Thymus (tissue), 11 donors: ENCODE measurements at regions not wholly inside any gene's neighbourhood (a gene's known extent, or its start where the extent isn't known, plus 50 kb on each side); places are given as distances from the start of the nearest gene placed in this dataset.

ENCODE experiments used
- DNase-seq, 9 donors: peaks; one replicate each; pipeline ENCODE4 v3.0.0-alpha.2; 2013; ENCODE audit warnings: low spot score in 9 of 9, low read depth in 6 of 9, missing footprints in 1 of 9
- H3K27ac ChIP-seq, 2 donors: one replicate each; pipeline ENCODE4 v1.5.1; 2013; ENCODE audit warnings: control low read depth in 1 of 2, low read depth in 1 of 2, low read length in 1 of 2, mild to moderate bottlenecking in 1 of 2, moderate library complexity in 1 of 2
- H3K27me3 ChIP-seq, 2 donors: one replicate each; pipeline ENCODE4 v1.5.1; 2013; ENCODE audit warnings: low read length in 1 of 2; ENCODE audit not compliant: control insufficient read depth in 2 of 2, insufficient read depth in 1 of 2
- H3K36me3 ChIP-seq, 2 donors: one replicate each; pipeline ENCODE4 v1.5.1; 2013; ENCODE audit warnings: low read length in 1 of 2, mild to moderate bottlenecking in 1 of 2, moderate library complexity in 1 of 2; ENCODE audit not compliant: control insufficient read depth in 2 of 2, insufficient read depth in 2 of 2
- H3K4me1 ChIP-seq, 2 donors: one replicate each; pipeline ENCODE4 v1.5.1; 2013; ENCODE audit warnings: low read length in 2 of 2; ENCODE audit not compliant: control insufficient read depth in 2 of 2, insufficient read depth in 2 of 2
- H3K4me3 ChIP-seq, 2 donors: one replicate each; pipeline ENCODE4 v1.5.1; 2013; ENCODE audit warnings: low read length in 2 of 2, control low read depth in 1 of 2, mild to moderate bottlenecking in 1 of 2
- H3K9me3 ChIP-seq, 2 donors: one replicate each; pipeline ENCODE4 v1.5.1; 2013; ENCODE audit warnings: low read length in 1 of 2, mild to moderate bottlenecking in 1 of 2; ENCODE audit not compliant: control insufficient read depth in 2 of 2, insufficient read depth in 1 of 2
- WGBS: extraction: QIAGEN DNeasy Blood & Tissue Kit; methylation state at CpG from one replicate; pipeline ENCODE4 v1.1.7; 2013; 5-methylcytosine and 5-hydroxymethylcytosine counted together
- donor health status: healthy.

- Histone ChIP-seq H3K27ac (no peak overlapping the region), H3K4me3 (no peak overlapping the region), H3K4me1 (no peaks in the 10 kb centered on the region), H3K36me3 (no peaks in the 10 kb centered on the region), H3K9me3 (no peaks in the 10 kb centered on the region), H3K27me3 (no peaks in the 10 kb centered on the region)
- WGBS = 65% methylated on average over 3 of the region's 3 CpGs
- no peak for DNase-seq
These were observed 756.0 kb upstream of the RBFOX1 start for GRCh38 chr16:6576606-6577005.

GRCh38 chr16:6576113-6576512, 756.5 kb upstream of the RBFOX1 start:
- no peaks in the 10 kb centered on the region for H3K27me3 ChIP-seq
- H3K36me3 ChIP-seq = no peaks in the 10 kb centered on the region
- no peak overlapping the region for H3K27ac ChIP-seq
- 89% methylated on average over 10 of the region's 10 CpGs for WGBS
- no peaks in the 10 kb centered on the region for H3K9me3 ChIP-seq
- no peak overlapping the region for H3K4me3 ChIP-seq
- DNase-seq = no peak
- H3K4me1 ChIP-seq = no peaks in the 10 kb centered on the region

- no peaks in the 10 kb centered on the region for H3K4me1 ChIP-seq
- no peak overlapping the region for H3K27ac ChIP-seq
- H3K36me3 ChIP-seq = no peaks in the 10 kb centered on the region
- no peaks in the 10 kb centered on the region for H3K9me3 ChIP-seq
- no peaks in the 10 kb centered on the region for H3K27me3 ChIP-seq
- 92% methylated on average over 16 of the region's 16 CpGs for WGBS
- DNase-seq = no peak
- H3K4me3 ChIP-seq = no peak overlapping the region
These were observed 758.5 kb upstream of the RBFOX1 start for GRCh38 chr16:6574146-6574545.

- WGBS = 33% methylated on average over 22 of the region's 22 CpGs
- Histone ChIP-seq H3K27me3 (no peaks in the 10 kb centered on the region), H3K4me1 (no peaks in the 10 kb centered on the region), H3K36me3 (no peaks in the 10 kb centered on the region), H3K9me3 (no peaks in the 10 kb centered on the region), H3K4me3 (no peak overlapping the region), H3K27ac (no peak overlapping the region)
- DNase-seq = no peak
These were observed 759.1 kb upstream of the RBFOX1 start for GRCh38 chr16:6573577-6573976.

GRCh38 chr16:6571044-6571443, 761.6 kb upstream of the RBFOX1 start:
- Histone ChIP-seq H3K9me3 (no peaks in the 10 kb centered on the region), H3K4me1 (no peaks in the 10 kb centered on the region), H3K27ac (no peak overlapping the region), H3K4me3 (no peak overlapping the region), H3K27me3 (no peaks in the 10 kb centered on the region), H3K36me3 (no peaks in the 10 kb centered on the region)
- 71% methylated on average over 5 of the region's 5 CpGs for WGBS
- DNase-seq = no peak

GRCh38 chr16:6570530-6570929, 762.1 kb upstream of the RBFOX1 start:
- Histone ChIP-seq H3K9me3 (no peaks in the 10 kb centered on the region), H3K4me3 (no peak overlapping the region), H3K4me1 (no peaks in the 10 kb centered on the region), H3K36me3 (no peaks in the 10 kb centered on the region), H3K27ac (no peak overlapping the region), H3K27me3 (no peaks in the 10 kb centered on the region)
- 96% methylated on average over 2 of the region's 2 CpGs for WGBS
- DNase-seq = no peak

GRCh38 chr16:6562986-6563385, 769.7 kb upstream of the RBFOX1 start:
- WGBS = 95% methylated on average over 3 of the region's 3 CpGs
- H3K36me3 ChIP-seq = no peaks in the 10 kb centered on the region
- H3K27me3 ChIP-seq = no peaks in the 10 kb centered on the region
- H3K27ac ChIP-seq = no peak overlapping the region
- no peak for DNase-seq
- no peak overlapping the region for H3K4me3 ChIP-seq
- H3K4me1 ChIP-seq = no peaks in the 10 kb centered on the region
- no peaks in the 10 kb centered on the region for H3K9me3 ChIP-seq

GRCh38 chr16:6560306-6561100, 772.1 kb upstream of the RBFOX1 start:
- WGBS = 69% methylated on average over 4 of the region's 4 CpGs
- H3K4me1 ChIP-seq = no peaks in the 10 kb centered on the region
- H3K27me3 ChIP-seq = no peaks in the 10 kb centered on the region
- no peak for DNase-seq
- no peak overlapping the region for H3K4me3 ChIP-seq
- no peaks in the 10 kb centered on the region for H3K9me3 ChIP-seq
- no peak overlapping the region for H3K27ac ChIP-seq
- H3K36me3 ChIP-seq = no peaks in the 10 kb centered on the region

GRCh38 chr16:6558661-6559060, 774.0 kb upstream of the RBFOX1 start:
- DNase-seq = no peak

More at GRCh38 chr16:6558661-6559060, 774.0 kb upstream of the RBFOX1 start:
- Histone ChIP-seq H3K36me3 (no peaks in the 10 kb centered on the region), H3K4me3 (no peak overlapping the region), H3K27me3 (no peaks in the 10 kb centered on the region), H3K4me1 (no peaks in the 10 kb centered on the region), H3K9me3 (no peaks in the 10 kb centered on the region), H3K27ac (no peak overlapping the region)
- WGBS = 16% methylated on average over 7 of the region's 7 CpGs
